ENCODE measurements at regions not wholly inside any gene's neighbourhood (a gene's known extent, or its start where the extent isn't known, plus 50 kb on each side); places are given as distances from the start of the nearest gene placed in this dataset.

- Histone ChIP-seq H4K20me1 (replicated peaks; ENCODE audit: insufficient read depth) (no peaks in the 10 kb centered on the region), H3K27ac (ENCODE audit: low read depth) (no peak overlapping the region), H3F3A (replicated peaks; ENCODE audit: low read depth) (no peaks in the 10 kb centered on the region), H3K4me2 (no peak overlapping the region), H2AFZ (no peak overlapping the region), H3K36me3 (ENCODE audit: insufficient read depth) (no peaks in the 10 kb centered on the region), H3K79me2 (replicated peaks; ENCODE audit: insufficient read depth) (no peaks in the 10 kb centered on the region), H3K4me3 (no peak overlapping the region), H3K4me1 (ENCODE audit: insufficient read depth) (no peaks in the 10 kb centered on the region), H3K27me3 (ENCODE audit: insufficient read depth) (peaks cover 3% of the 10 kb centered on the region; the same call in 1 of the 2 replicates), H3K9me2 (ENCODE audit: insufficient read depth) (no peaks in the 10 kb centered on the region)
- no peak for DNase-seq (ENCODE audit: low spot score)
- H3K27ac Mint-ChIP-seq: no peak overlapping the region
- TF ChIP-seq NANOG (IDR thresholded peaks at IDR 0.05; ENCODE audit: borderline replicate concordance) (no peak), JUNB (IDR thresholded peaks at IDR 0.05; ENCODE audit: unreplicated experiment) (no peak), ZNF114 (CRISPR knock-in tag; IDR thresholded peaks at IDR 0.05) (no peak)
- peaks cover 11% of the 10 kb centered on the region for H3K4me1 Mint-ChIP-seq
- no peaks in the 10 kb centered on the region for H3K36me3 Mint-ChIP-seq (ENCODE audit: low read depth)
- no peak overlapping the region for H3K4me3 Mint-ChIP-seq
- H3K9me3 Mint-ChIP-seq: no peaks in the 10 kb centered on the region
- ATAC-seq: no peak
- H3K27me3 Mint-ChIP-seq (ENCODE audit: insufficient read depth, low read depth, poor library complexity): peaks cover 19% of the 10 kb centered on the region
These were observed 53.1 kb upstream of the KCNA1 start for GRCh38 chr12:4856596-4856995.

GRCh38 chr12:4857472-4858291, 52.0 kb upstream of the KCNA1 start:
- peak; percentile 92 for DNase-seq (ENCODE audit: low spot score)
- H3K4me3 ChIP-seq: peak overlapping the region; percentile 46
- H3K27ac Mint-ChIP-seq: no peak overlapping the region
- H3K4me1 Mint-ChIP-seq: peaks cover 11% of the 10 kb centered on the region
- no peaks in the 10 kb centered on the region for H3K4me1 ChIP-seq (ENCODE audit: insufficient read depth)
- H3K36me3 ChIP-seq (ENCODE audit: insufficient read depth): no peaks in the 10 kb centered on the region
- no peaks in the 10 kb centered on the region for H3K36me3 Mint-ChIP-seq (ENCODE audit: low read depth)
- no peaks in the 10 kb centered on the region for H4K20me1 ChIP-seq (replicated peaks; ENCODE audit: insufficient read depth)
- H3K27me3 ChIP-seq (ENCODE audit: insufficient read depth): peaks cover 3% of the 10 kb centered on the region; the same call in 1 of the 2 replicates
- no peaks in the 10 kb centered on the region for H3K79me2 ChIP-seq (replicated peaks; ENCODE audit: insufficient read depth)
- H3K4me3 Mint-ChIP-seq: peak overlapping the region; percentile 56
- H3K9me2 ChIP-seq (ENCODE audit: insufficient read depth): no peaks in the 10 kb centered on the region
- H3K9me3 Mint-ChIP-seq: no peaks in the 10 kb centered on the region
- no peak for TF ChIP-seq ZNF331 (CRISPR knock-in tag; IDR thresholded peaks at IDR 0.05; ENCODE audit: low read depth)
- TF ChIP-seq EZH2 (IDR thresholded peaks at IDR 0.05; ENCODE audit: low read depth, unreplicated experiment): no peak
- no peak for TF ChIP-seq ZNF462 (CRISPR knock-in tag; IDR thresholded peaks at IDR 0.05)
- no peak for TF ChIP-seq ETS1 (IDR thresholded peaks at IDR 0.05)
- no peak for TF ChIP-seq STAT1 (IDR thresholded peaks at IDR 0.05; ENCODE audit: unreplicated experiment)
- no peak for TF ChIP-seq ZNF114 (CRISPR knock-in tag; IDR thresholded peaks at IDR 0.05)
- no peak for TF ChIP-seq CREB1 (CRISPR knock-in tag; IDR thresholded peaks at IDR 0.05; ENCODE audit: low read depth)
- TF ChIP-seq NANOG (IDR thresholded peaks at IDR 0.05; ENCODE audit: borderline replicate concordance): peak; percentile 18; the same call in 1 of the 2 replicates
- no peak for TF ChIP-seq EZH2phosphoT487 (IDR thresholded peaks at IDR 0.05; ENCODE audit: unreplicated experiment)
- no peak for TF ChIP-seq JUNB (IDR thresholded peaks at IDR 0.05; ENCODE audit: unreplicated experiment)
- peak; percentile 89 to 90 for TF ChIP-seq CTCF (conservative IDR thresholded peaks at IDR 0.05; ENCODE audit: low read depth in 2 of 2)
- peaks cover 14% of the 10 kb centered on the region for H3K27me3 Mint-ChIP-seq (ENCODE audit: insufficient read depth, low read depth, poor library complexity)
- peak overlapping the region; percentile 79; the same call in 1 of the 2 replicates for H2AFZ ChIP-seq
- H3K27ac ChIP-seq (ENCODE audit: low read depth): no peak overlapping the region
- H3K4me2 ChIP-seq: peak overlapping the region; percentile 74
- peak; percentile 76 for ATAC-seq
- H3F3A ChIP-seq (replicated peaks; ENCODE audit: low read depth): no peaks in the 10 kb centered on the region

Measured in GM23338 (cell line).